ENCODE measurements at regions not wholly inside any gene's neighbourhood (a gene's known extent, or its start where the extent isn't known, plus 50 kb on each side); places are given as distances from the start of the nearest gene placed in this dataset.

GRCh38 chr1:58942759-58943191, 158.9 kb upstream of the JUN start:
- intact Hi-C loops (cut with DNase I), result no loop called here
- no peak overlapping the region for H3K27ac ChIP-seq
- TF ChIP-seq CTCF (IDR thresholded peaks at IDR 0.05) (no peak), POLR2A (IDR thresholded peaks at IDR 0.05) (no peak), POLR2AphosphoS5 (IDR thresholded peaks at IDR 0.05; ENCODE audit: insufficient read depth in 1 of 2, low read depth in 1 of 2) (no peak)
- peaks cover 32% of the 10 kb centered on the region for H3K4me1 ChIP-seq
- H3K4me3 ChIP-seq, result no peak overlapping the region
- H3K27me3 ChIP-seq, result no peaks in the 10 kb centered on the region
- H3K9me3 ChIP-seq, result no peaks in the 10 kb centered on the region
- no peak for DNase-seq (ENCODE audit: extremely low spot score in 2 of 2)
- no peaks in the 10 kb centered on the region for H3K36me3 ChIP-seq

GRCh38 chr1:58943776-58944175, 159.9 kb upstream of the JUN start:
- intact Hi-C loops (cut with DNase I), result no loop called here
- no peak for TF ChIP-seq POLR2A (IDR thresholded peaks at IDR 0.05)
- no peak for TF ChIP-seq POLR2AphosphoS5 (IDR thresholded peaks at IDR 0.05; ENCODE audit: insufficient read depth in 1 of 2, low read depth in 1 of 2)
- TF ChIP-seq CTCF (IDR thresholded peaks at IDR 0.05), result no peak
- Histone ChIP-seq H3K9me3 (no peaks in the 10 kb centered on the region), H3K27ac (no peak overlapping the region), H3K36me3 (no peaks in the 10 kb centered on the region), H3K4me3 (no peak overlapping the region), H3K4me1 (peaks cover 32% of the 10 kb centered on the region), H3K27me3 (no peaks in the 10 kb centered on the region)
- no peak for DNase-seq (ENCODE audit: extremely low spot score in 2 of 2)

- Histone ChIP-seq H3K9me3 (no peaks in the 10 kb centered on the region), H3K27ac (no peak overlapping the region)
- intact Hi-C loops (cut with DNase I), result no loop called here
These were observed 160.6 kb upstream of the JUN start for GRCh38 chr1:58944439-58944838.

GRCh38 chr1:58946390-58946789, 162.5 kb upstream of the JUN start:
- no peak overlapping the region for H3K4me3 ChIP-seq
- no peak overlapping the region for H3K27ac ChIP-seq

More at GRCh38 chr1:58944439-58944838, 160.6 kb upstream of the JUN start:
- DNase-seq (ENCODE audit: extremely low spot score in 2 of 2), result no peak
- TF ChIP-seq POLR2AphosphoS5 (IDR thresholded peaks at IDR 0.05; ENCODE audit: insufficient read depth in 1 of 2, low read depth in 1 of 2), result no peak
- no peak for TF ChIP-seq POLR2A (IDR thresholded peaks at IDR 0.05)
- TF ChIP-seq CTCF (IDR thresholded peaks at IDR 0.05), result no peak
- no peak overlapping the region for H3K4me3 ChIP-seq
- peaks cover 32% of the 10 kb centered on the region for H3K4me1 ChIP-seq
- H3K27me3 ChIP-seq, result no peaks in the 10 kb centered on the region
- no peaks in the 10 kb centered on the region for H3K36me3 ChIP-seq

More at GRCh38 chr1:58946390-58946789, 162.5 kb upstream of the JUN start:
- Histone ChIP-seq H3K36me3 (no peaks in the 10 kb centered on the region), H3K27me3 (no peaks in the 10 kb centered on the region), H3K9me3 (no peaks in the 10 kb centered on the region), H3K4me1 (peaks cover 27% of the 10 kb centered on the region)
- intact Hi-C loops (cut with DNase I), result no loop called here
- TF ChIP-seq CTCF (IDR thresholded peaks at IDR 0.05) (no peak), POLR2AphosphoS5 (IDR thresholded peaks at IDR 0.05; ENCODE audit: insufficient read depth in 1 of 2, low read depth in 1 of 2) (no peak), POLR2A (IDR thresholded peaks at IDR 0.05) (no peak)
- DNase-seq (ENCODE audit: extremely low spot score in 2 of 2), result no peak
